Jurkat, Clone E6-1 (cell line): ENCODE measurements at regions not wholly inside any gene's neighbourhood (a gene's known extent, or its start where the extent isn't known, plus 50 kb on each side); places are given as distances from the start of the nearest gene placed in this dataset.
A peak's percentile ranks its signal among the peaks of the same experiment; 100 is the strongest.
"Not testable (repeated sequence)": the region's sequence is repeated elsewhere in the genome, so short reads cannot be mapped to it uniquely, and the experiment has no call there.

ENCODE experiments used
- DNase-seq: peaks from one replicate; pipeline ENCODE4 v3.0.0-alpha.2; 2011; ENCODE audit warnings: low read depth, low spot score
- H3K4me3 ChIP-seq: 2 replicates; pipeline ENCODE4 v1.5.1; 2011; ENCODE audit warnings: mild to moderate bottlenecking, low read length, control low read depth, moderate library complexity

DNA sequence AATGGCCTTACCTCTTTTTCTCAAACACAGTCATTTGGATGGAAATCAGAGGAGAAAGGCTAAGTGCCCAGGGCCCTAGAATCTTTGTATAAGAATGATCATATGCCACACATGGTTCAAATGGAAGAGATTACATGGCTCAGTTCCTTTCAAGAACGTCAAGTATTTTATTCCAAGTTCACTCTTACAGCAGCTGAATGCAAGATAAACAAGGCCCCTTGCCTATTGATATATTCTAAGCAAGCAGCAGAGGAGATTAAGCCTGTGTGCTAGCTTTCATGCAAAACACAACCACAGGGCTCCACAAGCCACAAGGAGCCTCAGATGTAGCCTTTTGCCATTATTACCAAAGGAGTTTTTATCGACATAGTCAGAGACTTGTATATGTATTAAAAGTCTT, 55.3 kb upstream of the SLCO6A1 start:
- DNase-seq: no peak
- H3K4me3 ChIP-seq: no peak overlapping the region

GRCh38 chr5:102554728-102555127, 55.9 kb upstream of the SLCO6A1 start:
- DNase-seq: peak; percentile 27
- no peak overlapping the region for H3K4me3 ChIP-seq

DNA sequence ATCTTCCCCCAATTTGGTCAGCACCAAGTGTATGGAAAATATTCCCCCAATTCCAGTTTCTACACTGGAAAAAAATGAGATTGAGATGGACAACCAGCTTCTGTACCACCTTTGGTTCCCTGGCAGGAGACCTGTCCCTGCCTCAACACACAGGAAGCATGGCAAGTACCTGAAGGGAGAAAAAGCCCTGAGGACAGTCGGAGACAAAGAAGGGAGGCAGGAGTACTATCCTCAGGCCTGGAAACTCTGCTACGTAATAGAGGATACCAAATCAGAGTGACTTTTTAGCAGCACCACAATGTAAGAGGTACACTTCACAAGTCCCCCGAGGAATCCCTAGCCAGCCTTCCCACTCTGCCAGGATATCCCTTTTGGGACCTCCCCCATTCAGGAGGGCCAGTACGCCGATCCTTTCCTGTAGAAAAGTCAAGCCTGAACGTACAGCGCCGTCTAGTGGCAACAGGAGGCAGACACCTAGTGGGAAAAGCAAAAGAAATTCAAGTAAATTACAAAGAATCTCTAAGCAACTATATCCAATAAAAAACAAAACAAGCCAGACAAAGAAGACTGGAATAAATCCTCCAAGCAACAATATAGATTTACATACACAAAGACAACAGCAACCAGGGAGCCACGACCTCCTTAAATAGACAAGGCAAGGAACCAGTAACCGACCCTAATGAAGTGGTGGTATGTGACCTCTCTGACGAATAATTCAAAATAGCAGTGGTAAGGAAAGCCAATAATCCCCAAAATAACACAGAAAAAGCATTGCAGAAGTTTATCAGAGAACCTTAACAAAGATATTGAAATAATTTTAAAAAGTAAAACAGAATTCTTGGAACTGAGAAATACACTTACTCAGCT, 63.3 kb upstream of the SLCO6A1 start:
- peak; percentile 20 for DNase-seq

DNA sequence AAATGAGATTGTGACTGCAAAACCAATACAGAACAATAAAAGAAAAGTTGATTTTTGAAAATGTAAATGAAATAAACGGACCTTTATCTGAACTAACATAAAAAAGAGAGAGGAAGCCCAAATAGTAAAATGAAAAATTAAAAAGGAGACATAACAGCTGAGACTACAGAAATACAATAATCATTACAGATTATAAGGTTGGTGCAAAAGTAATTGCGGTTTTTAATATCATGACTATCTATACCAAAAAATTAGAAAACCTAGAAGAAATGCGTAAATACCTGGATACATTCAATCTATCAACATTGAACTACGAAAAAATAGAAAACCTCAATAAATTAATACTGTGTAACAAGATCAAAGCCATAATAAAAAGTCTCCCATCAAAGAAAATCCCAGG, 71.9 kb upstream of the SLCO6A1 start:
- DNase-seq: no peak
- no peak overlapping the region for H3K4me3 ChIP-seq

More for the DNA sequence above, 63.3 kb upstream of the SLCO6A1 start:
- H3K4me3 ChIP-seq: no peak overlapping the region

- H3K4me3 ChIP-seq: no peak overlapping the region
- no peak for DNase-seq
Measured at GRCh38 chr5:102578362-102578761, 79.6 kb upstream of the SLCO6A1 start.

- no peak for DNase-seq
- no peak overlapping the region for H3K4me3 ChIP-seq
Measured at GRCh38 chr5:102579379-102579778, 80.6 kb upstream of the SLCO6A1 start.

DNA sequence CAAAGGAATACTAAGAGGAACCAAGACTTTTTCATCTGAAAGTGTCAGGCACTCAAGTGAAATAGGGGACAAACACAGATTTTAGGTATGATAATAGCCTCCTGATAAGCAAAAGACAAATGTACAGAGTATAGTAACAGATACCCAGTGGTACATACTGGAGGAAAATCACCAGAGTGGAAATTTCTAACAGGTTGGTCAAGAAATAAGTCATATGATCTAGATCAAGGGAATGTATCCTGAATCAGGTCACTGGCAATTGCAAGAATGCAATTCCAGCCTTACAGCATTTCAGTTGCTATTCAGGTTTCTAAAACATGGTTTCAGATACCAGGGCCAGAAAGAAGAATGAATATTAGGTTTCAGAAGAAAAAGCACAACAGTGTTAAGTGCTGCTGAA, 82.2 kb upstream of the SLCO6A1 start:
- H3K4me3 ChIP-seq: no peak overlapping the region
- no peak for DNase-seq

GRCh38 chr5:102582696-102583095, 83.9 kb upstream of the SLCO6A1 start:
- no peak overlapping the region for H3K4me3 ChIP-seq
- no peak for DNase-seq

- no peak overlapping the region for H3K4me3 ChIP-seq
- DNase-seq: no peak
Measured at GRCh38 chr5:102583276-102584124, 84.7 kb upstream of the SLCO6A1 start.

GRCh38 chr5:102589661-102590060, 90.9 kb upstream of the SLCO6A1 start:
- H3K4me3 ChIP-seq: no peak overlapping the region
- no peak for DNase-seq

- DNase-seq: no peak
- H3K4me3 ChIP-seq: no peak overlapping the region
Measured at GRCh38 chr5:102590467-102590866, 91.7 kb upstream of the SLCO6A1 start.

DNA sequence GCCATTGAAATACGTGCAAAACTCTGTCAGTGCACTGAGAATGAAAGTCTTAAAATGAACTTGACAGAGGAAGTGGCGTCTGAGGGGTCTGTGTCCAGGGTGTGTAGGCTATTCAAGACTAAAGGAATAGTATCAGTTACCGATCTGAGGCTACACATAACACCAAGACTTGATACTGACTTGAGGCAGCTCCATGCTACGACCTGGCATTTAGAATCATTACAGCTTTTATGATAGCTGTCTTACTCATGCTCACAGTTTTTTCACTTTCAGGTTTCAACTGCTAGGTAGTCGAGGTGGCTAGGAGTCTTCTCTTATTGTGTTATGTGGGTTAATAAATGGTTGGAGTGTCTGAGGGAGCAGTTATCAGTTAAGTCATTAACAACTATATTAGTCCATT, 92.8 kb upstream of the SLCO6A1 start:
- no peak overlapping the region for H3K4me3 ChIP-seq
- DNase-seq: no peak

DNA sequence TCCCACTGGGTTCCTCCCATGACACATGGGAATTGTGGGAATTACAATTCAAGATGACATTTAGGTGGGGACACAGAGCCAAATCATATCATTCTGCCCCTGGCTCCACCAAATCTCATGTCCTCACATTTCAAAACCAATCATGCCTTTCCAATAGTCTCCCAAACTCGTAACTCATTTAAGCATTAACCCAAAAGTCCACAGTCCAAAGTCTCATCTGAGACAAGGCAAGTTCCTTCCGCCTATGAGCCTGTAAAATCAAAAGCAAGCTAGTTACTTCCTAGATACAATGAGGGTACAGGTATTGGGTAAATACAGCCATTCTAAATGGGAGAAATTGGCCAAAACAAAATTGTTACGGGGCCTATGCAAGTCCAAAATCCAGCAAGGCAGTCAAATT, 93.8 kb upstream of the SLCO6A1 start:
- DNase-seq, H3K4me3 ChIP-seq: not testable (repeated sequence)

GRCh38 chr5:102594192-102594591, 95.4 kb upstream of the SLCO6A1 start:
- H3K4me3 ChIP-seq: no peak overlapping the region
- no peak for DNase-seq

GRCh38 chr5:102595332-102595731, 96.5 kb upstream of the SLCO6A1 start:
- H3K4me3 ChIP-seq: no peak overlapping the region
- DNase-seq: no peak

- no peak for DNase-seq
- no peak overlapping the region for H3K4me3 ChIP-seq
Measured at GRCh38 chr5:102596113-102596512, 97.3 kb upstream of the SLCO6A1 start.

DNA sequence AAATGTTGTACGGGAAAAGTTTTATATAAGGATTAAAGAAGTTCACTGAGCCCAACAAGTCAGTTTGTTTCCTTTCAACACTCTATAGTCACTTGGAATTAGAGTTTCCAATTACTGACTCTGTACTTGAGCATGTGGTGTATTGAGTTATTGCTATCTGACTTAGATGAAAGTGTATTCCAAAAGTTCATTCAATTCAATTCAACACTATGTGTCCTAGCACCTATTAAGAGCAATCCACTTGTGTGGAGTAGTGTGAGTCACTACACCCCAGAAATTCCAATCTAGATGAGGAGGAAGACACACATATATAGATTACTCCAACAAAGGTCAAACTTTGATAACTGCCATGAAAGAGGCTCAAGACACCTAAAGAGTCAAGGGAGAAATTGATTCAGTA, 98.2 kb upstream of the SLCO6A1 start:
- no peak overlapping the region for H3K4me3 ChIP-seq
- DNase-seq: no peak

- DNase-seq: no peak
- no peak overlapping the region for H3K4me3 ChIP-seq
Measured at GRCh38 chr5:102599289-102599688, 100.5 kb upstream of the SLCO6A1 start.

GRCh38 chr5:102600964-102601363, 102.2 kb upstream of the SLCO6A1 start:
- DNase-seq: no peak
- H3K4me3 ChIP-seq: no peak overlapping the region

- no peak for DNase-seq
- no peak overlapping the region for H3K4me3 ChIP-seq
Measured at GRCh38 chr5:102603670-102604069, 104.9 kb upstream of the SLCO6A1 start.
